ENCODE measurements at regions not wholly inside any gene's neighbourhood (a gene's known extent, or its start where the extent isn't known, plus 50 kb on each side); places are given as distances from the start of the nearest gene placed in this dataset.

GRCh38 chr11:105368711-105369110, 229.1 kb upstream of the CARD18 start:
- TF ChIP-seq POLR2A (IDR thresholded peaks at IDR 0.05; ENCODE audit: low read depth) (no peak), POLR2AphosphoS5 (IDR thresholded peaks at IDR 0.05) (no peak), CTCF (IDR thresholded peaks at IDR 0.05) (no peak), EP300 (IDR thresholded peaks at IDR 0.05) (no peak)

Data from esophagus muscularis mucosa (tissue), 4 donors.